ENCODE measurements at regions not wholly inside any gene's neighbourhood (a gene's known extent, or its start where the extent isn't known, plus 50 kb on each side); places are given as distances from the start of the nearest gene placed in this dataset.

DNA sequence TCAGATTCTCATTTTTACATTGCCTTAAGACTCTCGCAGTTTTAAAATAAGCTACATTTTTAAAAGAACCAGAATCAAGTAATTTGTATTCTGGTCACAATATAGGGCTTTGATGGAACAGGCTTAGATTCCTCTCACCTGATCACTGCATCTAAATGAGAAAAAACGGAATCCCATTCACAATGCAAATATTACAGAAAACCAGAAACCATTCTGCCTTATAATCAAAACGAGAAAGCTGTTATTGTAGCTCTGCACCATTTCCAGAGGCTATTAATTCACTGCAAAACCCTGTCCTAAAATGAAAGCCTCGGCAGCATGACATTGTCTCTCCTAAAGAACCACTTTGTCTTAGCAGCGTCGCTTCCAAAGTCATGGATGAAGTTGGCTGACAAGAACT is 116.1 kb upstream of the ZNF366 start:
- no peak overlapping the region for H3K4me3 ChIP-seq
- TF ChIP-seq POLR2A (IDR thresholded peaks at IDR 0.05) (no peak), CTCF (IDR thresholded peaks at IDR 0.05) (no peak)
- H3K4me1 ChIP-seq: peaks cover 0 to 10% (median 0%) of the 10 kb centered on the region in 12 donors
- DNase-seq (no peak), ATAC-seq (no peak)
- intact Hi-C loops (cut with DNase I): loop anchor here in 1 of 10 donors (10.0 kb wide), 1 partner anchor 51 kb away; no protein-coding TSS in a partner anchor
- H3K36me3 ChIP-seq: no peaks in the 10 kb centered on the region
- H3K27ac ChIP-seq: no peak overlapping the region
- no peaks in the 10 kb centered on the region for H3K9me3 ChIP-seq
- WGBS, 4 donors: 78 to 89% (median 83%) methylated on average over 6 of the region's 6 CpGs
- no peaks in the 10 kb centered on the region for H3K27me3 ChIP-seq

DNA sequence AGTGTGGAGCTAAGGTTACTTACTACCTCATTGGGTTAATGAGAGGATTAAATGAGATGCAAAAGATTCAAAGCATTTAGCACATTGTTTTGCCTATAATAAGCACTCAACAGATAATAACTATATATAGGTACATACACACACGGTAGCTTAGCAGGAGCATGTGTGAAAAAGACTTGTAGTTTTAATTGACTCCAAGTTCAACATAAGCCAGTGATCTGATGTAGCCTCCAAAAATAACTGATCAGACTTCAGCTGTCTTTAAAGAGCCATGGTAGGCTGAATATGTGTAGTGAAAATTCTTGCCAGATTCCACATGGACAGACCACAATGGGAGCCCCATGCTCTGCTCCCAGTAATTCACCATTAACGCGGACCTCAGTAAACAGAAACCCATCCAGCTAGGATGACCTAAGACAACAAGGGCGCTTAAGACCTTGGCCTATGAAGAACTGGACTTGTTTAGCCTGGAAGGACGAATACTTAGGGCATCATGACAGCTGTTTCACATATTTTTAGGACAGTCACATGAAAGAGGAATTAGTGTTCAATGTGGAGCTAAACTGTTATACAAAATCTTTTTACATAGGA is 115.1 kb upstream of the ZNF366 start:
- no peak overlapping the region for H3K27ac ChIP-seq
- DNase-seq (no peak), ATAC-seq (no peak)
- H3K36me3 ChIP-seq: no peaks in the 10 kb centered on the region
- no peak overlapping the region for H3K4me3 ChIP-seq
- intact Hi-C loops (cut with DNase I): loop anchor here in 1 of 10 donors (10.0 kb wide), 1 partner anchor 53 kb away; no protein-coding TSS in a partner anchor
- TF ChIP-seq POLR2A (IDR thresholded peaks at IDR 0.05) (no peak), CTCF (IDR thresholded peaks at IDR 0.05) (no peak)
- H3K27me3 ChIP-seq: no peaks in the 10 kb centered on the region
- 46 to 74% (median 65%) methylated on average over 5 of the region's 5 CpGs for WGBS, 4 donors
- H3K4me1 ChIP-seq: peaks cover 0 to 10% (median 0%) of the 10 kb centered on the region in 12 donors
- H3K9me3 ChIP-seq: no peaks in the 10 kb centered on the region

GRCh38 chr5:72621576-72621975 is 114.4 kb upstream of the ZNF366 start:
- peaks cover 0 to 10% (median 0%) of the 10 kb centered on the region in 12 donors for H3K4me1 ChIP-seq
- TF ChIP-seq POLR2A (IDR thresholded peaks at IDR 0.05) (no peak), CTCF (IDR thresholded peaks at IDR 0.05) (no peak)
- WGBS, 4 donors: 94 to 98% (median 95%) methylated on average over 1 of the region's 1 CpG
- ATAC-seq: no peak
- H3K27ac ChIP-seq: no peak overlapping the region
- H3K27me3 ChIP-seq: no peaks in the 10 kb centered on the region
- no peaks in the 10 kb centered on the region for H3K9me3 ChIP-seq
- H3K4me3 ChIP-seq: no peak overlapping the region
- DNase-seq: no peak
- intact Hi-C loops (cut with DNase I): loop anchor here in 1 of 10 donors (10.0 kb wide), 1 partner anchor 53 kb away; no protein-coding TSS in a partner anchor
- H3K36me3 ChIP-seq: no peaks in the 10 kb centered on the region

GRCh38 chr5:72619677-72620076 is 112.5 kb upstream of the ZNF366 start:
- intact Hi-C loops (cut with DNase I): loop anchor here in 4 of 10 donors (10.0 kb wide), 3 partner anchors 55 to 225 kb away; partner anchors contain the start of gene TNPO1 (in 1 of the 4)
- H3K4me3 ChIP-seq: no peak overlapping the region
- no peaks in the 10 kb centered on the region for H3K27me3 ChIP-seq
- 70 to 86% (median 73%) methylated on average over 1 of the region's 1 CpG for WGBS, 4 donors
- H3K9me3 ChIP-seq: no peaks in the 10 kb centered on the region
- H3K4me1 ChIP-seq: peaks cover 0 to 8% (median 0%) of the 10 kb centered on the region in 12 donors
- DNase-seq (no peak), ATAC-seq (no peak)
- no peak overlapping the region for H3K27ac ChIP-seq
- TF ChIP-seq CTCF (IDR thresholded peaks at IDR 0.05): no peak
- no peak for TF ChIP-seq POLR2A (IDR thresholded peaks at IDR 0.05)
- no peaks in the 10 kb centered on the region for H3K36me3 ChIP-seq
